ENCODE measurements at regions not wholly inside any gene's neighbourhood (a gene's known extent, or its start where the extent isn't known, plus 50 kb on each side); places are given as distances from the start of the nearest gene placed in this dataset.

DNA sequence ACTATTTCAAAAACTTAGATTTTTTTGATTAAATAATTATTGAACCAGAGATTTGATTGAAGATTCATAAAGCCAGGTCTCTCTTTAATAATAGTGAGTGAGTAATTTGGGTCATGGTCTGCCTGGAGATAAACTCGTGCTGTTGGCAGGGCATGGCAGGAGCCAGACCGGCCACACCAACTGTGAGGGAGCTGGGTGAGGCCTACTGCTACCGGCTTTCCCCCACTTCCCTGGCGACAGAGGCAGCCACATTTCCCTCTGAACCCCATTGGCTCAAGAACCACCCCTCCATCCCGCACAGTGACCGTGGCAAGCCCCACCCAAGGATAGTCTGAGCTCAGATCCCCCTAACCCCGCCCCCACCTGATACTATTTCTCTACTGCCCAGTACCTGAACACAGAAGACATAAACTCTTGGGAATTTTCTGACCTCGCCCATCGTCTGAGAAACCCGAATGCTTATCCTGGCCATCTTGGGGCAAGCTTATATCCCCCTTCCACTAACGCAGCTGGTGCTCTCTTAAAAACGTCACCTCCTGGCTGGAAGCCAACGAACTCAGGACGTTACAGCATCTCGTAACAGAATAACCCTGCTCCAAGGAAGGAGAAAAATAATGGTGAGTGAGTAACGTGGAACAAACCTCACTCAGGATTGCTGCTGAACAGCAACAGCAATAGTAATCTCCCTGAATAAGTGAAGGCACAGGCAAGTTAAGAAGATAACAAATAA is 627.6 kb upstream of the PCDH9 start:
- no peak for DNase-seq

DNA sequence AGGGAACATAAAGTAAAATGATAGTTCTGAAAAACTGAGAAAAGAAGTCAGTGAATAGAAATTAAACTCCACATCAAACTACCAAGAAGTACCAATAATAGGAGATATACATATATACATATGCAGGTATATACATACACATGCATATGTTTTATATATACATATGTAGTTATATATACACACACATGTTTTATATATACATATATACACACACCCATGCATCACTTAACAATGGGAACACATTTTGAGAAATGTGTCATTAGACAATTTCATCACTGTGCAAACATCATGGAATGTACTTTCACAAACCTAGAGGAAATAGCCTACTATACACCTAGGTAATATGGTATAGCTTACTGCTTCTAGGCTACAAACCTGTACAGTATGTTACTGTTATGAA is 626.8 kb upstream of the PCDH9 start:
- no peak for DNase-seq

DNA sequence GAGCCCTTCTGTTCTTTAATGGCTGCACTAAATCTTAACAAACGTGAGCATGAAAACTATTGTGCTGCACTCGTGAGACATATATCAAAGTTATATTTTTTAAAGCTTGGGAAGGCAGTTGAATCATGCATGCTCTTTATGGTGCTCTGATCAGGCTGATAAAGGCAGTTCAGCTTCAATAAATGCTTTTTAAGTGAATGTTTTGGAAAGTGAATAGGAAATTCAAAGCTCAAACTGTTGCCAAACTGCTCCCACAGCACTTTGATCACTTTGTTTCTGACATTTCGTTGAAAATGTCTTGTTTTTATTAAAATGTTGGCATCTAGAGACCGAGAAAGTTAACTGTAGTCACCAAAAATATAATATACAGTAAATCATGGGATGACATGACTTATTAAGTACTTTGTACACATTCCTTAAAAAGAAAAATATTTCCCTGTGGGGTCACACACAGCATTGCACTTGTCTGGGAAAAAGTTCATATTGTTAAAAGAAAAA is 625.7 kb upstream of the PCDH9 start:
- DNase-seq, result no peak

DNA sequence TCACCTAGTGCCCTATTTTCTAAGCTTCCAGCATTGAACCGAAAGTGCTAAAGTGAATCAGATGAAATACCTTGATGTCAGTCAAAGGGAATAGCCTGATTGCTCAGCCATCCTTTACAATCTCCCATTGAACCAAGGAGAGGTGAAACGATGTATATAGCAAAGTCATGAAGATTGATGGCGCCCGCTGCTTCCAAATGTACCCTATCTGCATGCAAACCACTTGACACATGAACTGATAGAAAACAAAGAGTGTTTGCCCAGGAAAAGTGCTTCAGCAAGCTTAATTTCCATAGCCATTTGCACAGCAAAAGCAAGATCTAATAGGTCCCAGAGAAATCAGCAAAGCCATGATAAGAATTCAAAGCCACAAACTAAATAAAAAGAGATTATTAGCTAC is 624.9 kb upstream of the PCDH9 start:
- no peak for DNase-seq

DNA sequence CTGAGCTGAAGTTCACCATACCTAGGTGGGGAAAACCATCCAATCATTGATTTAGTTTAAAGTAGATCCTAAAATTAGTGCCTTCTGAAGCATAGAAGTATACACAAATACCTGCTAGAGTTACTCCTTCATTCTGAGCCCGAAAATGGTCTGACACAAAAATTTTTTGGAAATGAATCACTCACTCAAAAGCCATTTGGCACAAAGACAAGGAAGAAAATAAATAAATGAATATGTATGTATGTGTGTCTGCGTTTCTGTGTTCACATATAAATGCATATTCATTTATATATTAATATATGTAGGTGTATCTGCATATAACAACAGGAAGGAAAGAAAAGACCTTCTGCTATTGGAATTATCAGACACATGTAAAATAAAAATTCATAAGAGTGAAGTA is 614.4 kb upstream of the PCDH9 start:
- no peak for DNase-seq

DNA sequence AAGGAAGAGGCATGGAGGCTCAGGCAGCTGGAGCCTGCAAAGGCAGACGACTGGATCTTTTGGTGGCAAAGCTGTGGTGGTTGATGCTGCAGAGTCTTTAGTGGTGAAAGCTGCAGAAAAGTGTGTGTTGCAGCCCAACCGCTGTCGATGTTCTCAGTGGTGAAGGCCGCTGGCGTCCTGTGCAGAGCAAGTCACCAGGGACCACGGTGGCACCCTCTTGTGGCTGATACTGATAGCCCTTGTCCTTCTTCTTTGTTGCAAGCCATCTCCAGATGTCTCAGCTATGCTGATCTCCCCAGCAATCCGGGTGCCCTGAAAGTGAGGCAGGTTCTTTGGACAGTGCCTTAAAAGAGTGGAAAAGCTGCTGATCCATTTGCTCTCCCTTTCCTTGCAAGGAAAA is 610.9 kb upstream of the PCDH9 start:
- DNase-seq, result no peak

DNA sequence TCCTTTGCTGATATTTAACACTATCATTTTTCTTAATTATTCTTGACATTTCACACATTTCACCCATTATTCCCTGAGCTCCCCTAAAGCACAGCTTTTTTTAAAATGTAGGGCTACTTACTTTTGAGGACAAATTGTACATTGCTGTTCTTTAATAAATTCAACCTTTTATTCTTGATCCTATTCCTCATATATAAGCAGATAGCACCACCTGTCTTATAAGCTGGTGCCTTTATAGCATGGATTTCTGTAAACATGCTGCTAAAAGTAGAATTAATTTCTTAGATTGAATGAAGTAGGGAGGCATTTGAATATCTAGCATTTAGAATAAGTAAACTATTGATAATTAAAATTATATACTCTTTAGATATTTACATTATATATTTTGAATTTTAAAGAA is 603.4 kb upstream of the PCDH9 start:
- DNase-seq, result no peak

DNA sequence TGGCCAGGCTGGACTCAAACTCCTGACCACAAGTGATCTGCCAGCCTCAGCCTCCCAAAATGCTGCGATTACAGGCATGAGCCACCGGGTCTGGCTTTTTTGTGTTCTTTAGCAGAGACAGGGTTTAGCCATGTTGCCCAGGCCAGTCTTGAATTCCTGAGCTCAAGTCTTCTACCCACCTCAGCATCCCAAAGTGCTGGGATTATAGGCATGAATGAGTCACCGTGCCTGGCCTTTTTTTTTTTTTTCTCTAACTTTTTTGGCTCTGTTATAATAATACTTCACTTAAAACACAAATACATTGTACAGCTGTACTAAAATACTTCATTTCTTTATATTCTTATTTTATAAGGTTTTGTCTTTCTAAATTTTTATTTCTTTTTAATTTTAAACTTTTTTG is 599.5 kb upstream of the PCDH9 start:
- DNase-seq, result no peak

DNA sequence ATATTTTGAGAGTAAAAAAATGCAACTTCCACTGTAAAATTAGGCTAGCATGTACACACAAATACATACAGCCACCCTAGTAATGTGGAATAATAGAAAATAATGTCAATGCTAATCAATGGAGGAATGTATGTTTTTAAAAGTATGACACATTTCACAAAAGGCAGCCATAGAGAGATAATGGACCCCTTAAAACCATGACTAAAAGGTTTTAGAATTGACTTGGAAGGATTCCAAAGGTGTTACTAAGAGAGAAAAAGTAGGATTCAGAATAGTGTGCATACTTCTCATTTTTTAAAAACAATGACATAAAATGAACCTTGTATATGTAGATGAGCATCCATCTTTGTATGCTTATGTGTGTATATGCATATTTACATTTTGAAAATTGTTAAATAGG is 597.9 kb upstream of the PCDH9 start:
- DNase-seq, result no peak

DNA sequence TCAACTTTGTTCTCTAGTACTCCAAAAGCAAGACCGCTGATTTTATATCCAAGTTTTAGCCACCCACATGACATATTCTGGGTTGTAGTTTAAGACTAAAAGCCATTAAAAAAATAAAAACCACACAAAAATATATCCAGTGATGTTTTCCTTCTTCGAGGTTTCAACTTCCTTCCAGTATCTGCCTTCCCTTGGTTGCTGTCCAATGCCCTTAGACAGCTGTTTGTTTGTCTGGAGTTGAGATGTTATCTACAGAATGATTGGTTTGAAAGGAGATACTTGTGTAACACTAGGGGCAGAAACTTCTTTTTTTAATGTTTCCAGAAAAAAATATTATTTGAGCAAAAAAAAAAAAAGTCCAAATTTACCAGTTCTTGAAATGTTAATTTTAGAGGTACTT is 591.5 kb upstream of the PCDH9 start:
- no peak for DNase-seq

DNA sequence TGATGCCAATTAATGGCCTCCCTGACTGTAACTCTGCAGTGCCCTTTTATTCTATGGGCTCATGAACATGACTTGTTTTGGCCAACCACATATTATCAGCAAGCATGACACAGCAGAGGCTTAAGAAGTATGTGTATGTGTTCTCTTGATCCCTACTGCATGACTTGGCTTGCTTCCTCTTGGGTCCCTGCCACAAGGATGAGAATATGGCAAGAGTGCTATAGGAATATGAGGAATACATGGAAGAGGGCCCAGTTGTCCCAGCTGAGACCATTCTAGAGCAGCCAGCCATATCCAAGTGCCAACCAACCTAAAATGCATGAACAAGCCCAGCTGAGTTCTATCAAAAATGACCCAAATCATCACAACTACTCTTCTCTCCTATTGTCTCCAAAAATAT is 576.7 kb upstream of the PCDH9 start:
- no peak for DNase-seq

DNA sequence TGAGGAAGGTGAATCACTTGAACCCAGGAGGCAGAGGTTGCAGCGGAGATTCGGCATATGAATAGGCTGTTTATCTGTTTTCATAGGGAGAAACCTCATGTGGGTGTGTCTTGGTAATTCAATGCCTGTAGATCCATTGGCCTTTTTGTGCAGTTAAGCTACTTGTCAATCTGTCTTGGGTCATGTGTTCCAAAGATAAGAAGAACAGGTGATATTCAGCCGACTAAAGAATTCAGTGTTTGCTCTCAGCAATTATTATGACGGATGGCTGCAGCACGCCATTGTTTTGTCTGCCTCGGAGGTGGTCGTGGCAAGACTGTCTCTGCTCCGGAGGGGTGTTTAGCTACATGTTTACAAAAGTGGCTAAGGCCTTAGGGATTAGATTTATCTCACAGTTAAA is 573.0 kb upstream of the PCDH9 start:
- no peak for DNase-seq

DNA sequence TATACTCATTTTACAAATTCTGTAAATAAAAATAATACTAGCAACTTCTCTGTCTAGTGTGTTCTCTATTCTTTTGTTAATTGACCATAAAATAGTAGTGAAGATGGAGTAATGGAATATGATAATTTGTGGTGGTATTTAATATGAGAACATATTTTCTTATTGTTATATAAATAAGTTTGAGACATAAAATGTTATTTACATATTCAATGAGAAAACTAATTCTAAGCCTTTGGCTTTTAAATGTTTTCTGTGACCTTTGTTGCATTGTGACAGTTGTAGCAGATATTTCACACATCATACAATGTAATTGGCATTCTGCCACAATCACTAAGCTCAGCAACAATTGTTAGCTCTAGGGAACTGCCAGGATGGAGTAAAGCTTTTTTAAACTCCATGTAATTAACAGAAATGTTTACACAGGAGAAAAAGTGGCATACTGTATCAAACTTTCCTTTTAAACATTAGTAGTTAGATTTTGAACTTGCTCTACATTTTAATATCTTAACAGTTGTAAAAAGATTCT is 562.1 kb upstream of the PCDH9 start:
- DNase-seq, result no peak

DNA sequence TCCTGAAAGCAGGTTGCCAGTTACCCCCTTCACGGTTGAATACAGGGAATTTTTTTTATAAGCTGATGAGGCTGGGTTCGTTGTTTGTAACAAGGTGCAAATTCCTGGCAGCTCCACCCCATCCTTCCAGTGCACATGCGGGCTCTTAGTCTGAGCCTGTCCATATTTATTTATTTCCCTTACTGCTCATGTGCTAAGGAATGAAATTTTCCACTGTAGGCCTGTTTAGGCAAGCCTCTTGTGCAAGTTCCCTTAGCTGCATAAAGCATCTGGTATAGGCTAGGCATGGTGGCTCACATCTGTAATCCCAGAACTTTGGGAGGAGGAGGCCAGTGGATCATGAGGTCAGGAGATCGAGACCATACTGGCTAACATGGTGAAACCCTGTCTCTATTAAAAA is 560.9 kb upstream of the PCDH9 start:
- no peak for DNase-seq

DNA sequence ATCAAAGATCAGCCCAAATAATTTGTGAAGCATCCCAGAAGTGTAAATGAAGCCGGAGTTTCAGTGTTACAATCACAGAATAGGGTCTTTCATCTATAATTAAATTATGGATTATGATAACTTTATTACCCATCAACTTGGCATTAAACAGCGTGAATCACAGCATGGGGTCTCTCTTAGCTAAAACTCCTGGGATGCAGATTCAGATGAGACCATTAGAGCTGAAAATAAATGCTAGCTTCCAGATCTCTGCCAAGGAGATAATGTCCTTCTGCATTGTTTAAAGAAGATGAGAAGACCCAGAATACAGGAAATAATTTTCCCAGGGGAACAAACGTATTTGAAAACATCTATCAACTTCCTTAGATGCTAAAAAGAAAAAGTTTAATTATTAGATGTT is 546.0 kb upstream of the PCDH9 start:
- no peak for DNase-seq

DNA sequence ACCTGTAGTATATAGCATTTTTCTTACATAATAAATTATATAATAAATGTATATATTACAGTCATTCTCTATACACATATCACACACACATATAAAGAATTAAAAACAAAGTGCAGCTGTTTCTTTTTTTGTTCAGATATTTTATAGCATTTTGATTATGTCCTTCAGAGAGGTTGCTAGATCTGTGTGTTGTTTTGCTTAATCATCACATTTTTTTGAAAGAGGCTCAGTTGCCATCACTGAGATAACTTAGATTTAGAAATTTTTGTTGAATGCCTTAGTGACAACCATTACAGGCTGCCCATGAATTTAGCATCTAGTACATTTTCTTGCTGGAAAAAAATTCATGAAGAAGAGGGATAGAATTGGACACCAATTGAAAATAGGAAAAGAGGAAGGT is 545.2 kb upstream of the PCDH9 start:
- no peak for DNase-seq

DNA sequence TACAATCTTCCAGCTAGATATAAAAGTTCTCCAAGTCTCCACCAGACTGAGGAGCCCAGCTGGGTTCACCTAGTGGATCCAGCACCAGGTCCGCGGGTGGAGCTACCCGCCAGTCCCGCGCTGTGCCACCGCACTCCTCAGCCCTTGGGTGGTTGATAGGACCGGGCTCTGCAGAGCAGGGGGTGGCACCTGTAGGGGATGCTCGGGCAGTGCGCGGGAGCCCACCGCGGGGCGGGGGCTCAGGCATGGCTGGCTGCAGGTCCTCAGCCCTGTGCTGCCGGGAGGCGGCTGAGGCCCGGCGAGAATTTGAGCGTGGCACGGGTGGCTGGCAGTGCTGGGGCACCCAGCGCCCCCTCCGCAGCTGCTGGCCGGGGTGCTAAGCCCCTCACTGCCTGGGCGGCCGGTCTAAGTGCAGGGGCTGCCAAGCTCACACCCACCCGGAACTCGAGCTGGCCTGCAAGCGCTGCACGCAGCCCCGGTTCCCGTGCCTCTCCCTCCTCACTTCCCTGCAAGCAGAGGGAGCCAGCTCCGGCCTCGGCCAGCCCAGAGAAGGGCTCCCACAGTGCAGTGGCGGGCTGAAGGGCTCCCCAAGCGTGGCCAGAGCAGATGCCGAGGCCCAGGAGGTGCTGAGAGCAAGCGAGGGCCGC is 542.8 kb upstream of the PCDH9 start:
- DNase-seq, result no peak

DNA sequence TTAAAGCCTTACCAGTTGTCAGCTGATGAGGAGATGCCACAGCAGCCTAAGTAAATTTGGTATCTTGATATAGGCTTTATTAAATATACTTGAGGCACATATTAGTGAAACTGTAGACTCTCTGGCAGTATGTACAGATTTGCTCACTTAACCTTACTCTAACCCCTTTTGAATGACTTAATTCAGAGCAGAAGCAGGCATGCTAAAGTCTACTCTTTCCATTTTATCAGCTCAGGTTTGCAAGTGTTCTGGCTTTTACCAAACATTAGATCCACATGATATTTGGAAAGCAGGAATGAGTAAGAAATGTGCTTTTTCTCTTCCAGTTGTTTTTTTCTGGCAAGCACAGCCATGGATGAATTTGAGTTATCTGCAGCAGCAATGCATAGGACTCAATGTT is 541.0 kb upstream of the PCDH9 start:
- no peak for DNase-seq

DNA sequence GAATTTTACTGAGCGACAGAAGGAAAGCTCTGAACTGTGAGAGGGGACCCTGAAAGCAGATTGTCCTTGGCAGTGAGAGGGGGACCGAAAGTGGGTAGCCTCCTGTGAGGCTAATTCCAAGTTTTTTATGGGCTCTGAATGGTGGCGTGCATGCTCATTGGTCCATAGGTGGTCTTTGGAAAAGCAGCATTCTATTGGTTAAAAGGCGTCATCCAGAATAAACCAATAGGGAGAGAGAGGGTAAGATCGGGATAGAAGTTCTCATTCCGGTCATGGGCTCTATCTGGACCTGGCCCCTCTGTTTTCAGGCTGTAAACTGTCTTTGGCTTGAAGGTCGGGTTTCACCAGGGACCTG is 539.8 kb upstream of the PCDH9 start:
- DNase-seq, result no peak

DNA sequence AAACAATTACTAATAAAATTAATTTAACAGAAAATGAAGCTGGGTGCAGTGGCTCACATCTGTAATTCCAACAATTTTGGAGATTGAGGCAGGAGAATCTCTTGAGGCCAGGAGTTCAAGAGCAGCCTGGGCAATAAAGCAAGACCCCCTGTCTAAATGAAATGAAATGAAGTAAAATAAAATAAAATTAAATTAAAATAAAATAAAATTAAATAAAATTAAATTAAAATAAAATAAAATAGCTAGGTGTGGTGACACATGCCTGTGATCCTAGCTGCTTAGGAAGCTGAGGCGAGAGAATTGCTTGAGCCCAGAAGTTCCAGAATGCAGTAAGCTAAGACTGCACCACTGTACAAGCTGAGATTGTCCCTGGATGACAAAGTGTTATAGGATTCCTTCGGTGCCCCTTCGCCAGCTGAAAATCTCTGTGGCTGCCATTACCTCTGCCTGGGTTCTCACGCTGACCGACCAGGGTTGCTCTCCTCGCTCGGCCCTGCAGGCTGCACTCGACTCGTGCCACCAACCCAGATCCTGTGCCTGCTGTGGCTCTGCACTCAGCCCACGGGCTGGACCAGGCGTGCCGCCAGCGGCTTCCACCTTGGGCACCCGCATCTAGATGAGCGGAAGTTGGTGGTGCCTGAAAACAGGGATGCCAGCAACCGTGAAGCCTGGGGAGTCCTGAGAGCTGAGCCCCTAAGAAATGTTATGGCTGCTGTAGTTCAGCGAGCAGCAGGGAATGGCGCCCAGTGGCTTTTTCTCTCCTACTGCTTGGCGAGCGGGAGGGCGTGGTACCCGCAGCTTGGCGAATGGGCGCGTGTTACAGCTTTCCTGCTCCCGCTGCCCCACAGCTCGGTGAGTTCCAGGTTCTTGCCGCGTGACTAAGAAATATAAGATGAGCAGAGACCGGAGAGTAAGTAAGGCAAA is 539.2 kb upstream of the PCDH9 start:
- DNase-seq, result no peak

DNA sequence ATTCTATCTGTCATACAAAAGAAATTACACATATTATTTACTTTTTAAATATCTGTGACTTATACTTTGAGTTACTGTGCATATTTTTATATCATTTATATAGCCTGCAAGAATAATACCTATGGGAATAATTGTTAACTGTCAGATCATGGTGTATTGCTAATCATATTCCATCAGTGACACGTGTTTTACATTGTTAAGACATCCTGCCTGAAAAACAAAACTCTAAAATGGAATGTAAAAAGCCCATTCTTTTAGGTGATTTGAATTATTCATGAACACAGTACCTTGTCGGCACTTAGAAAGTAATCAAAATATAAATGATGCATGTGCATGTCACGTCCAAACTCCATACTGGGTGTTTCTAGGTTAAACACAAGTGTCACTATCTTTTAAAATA is 533.8 kb upstream of the PCDH9 start:
- no peak for DNase-seq

DNA sequence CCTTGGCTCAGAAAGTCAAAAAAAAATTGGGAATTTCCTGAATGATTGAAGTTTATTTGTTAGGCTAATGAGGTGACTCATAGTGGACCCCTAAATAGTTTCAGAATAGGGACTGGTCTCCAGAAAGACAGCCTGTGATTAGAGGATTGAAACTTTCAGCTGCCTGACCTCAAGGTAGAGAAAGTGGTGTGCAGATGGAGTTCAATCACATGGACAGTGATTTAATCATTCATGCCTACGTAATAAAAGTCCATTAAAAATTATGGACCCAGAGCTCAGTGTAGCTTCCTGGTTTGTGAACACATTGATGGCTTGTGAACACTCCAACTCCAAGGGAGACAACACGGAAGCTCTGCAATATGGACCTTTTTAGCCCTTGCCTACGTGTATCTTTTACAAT is 533.2 kb upstream of the PCDH9 start:
- DNase-seq, result no peak

DNA sequence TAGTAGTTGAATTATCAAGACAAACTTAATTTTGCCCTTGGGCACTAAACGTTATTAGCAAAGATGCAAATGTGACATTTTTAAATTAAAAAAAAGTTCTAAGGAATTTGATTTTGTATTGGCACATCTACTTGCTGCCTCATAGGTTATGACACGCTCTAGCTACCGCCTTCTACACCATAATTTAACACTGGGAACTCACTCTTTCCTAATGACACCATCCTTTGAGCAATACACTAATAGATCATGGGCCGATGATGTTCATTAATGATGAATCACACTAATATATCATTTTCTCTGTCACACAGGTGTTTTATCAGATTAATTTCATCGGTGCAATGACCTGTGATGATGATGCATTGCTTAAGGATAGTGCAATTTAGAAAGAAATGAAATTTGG is 528.8 kb upstream of the PCDH9 start:
- no peak for DNase-seq

DNA sequence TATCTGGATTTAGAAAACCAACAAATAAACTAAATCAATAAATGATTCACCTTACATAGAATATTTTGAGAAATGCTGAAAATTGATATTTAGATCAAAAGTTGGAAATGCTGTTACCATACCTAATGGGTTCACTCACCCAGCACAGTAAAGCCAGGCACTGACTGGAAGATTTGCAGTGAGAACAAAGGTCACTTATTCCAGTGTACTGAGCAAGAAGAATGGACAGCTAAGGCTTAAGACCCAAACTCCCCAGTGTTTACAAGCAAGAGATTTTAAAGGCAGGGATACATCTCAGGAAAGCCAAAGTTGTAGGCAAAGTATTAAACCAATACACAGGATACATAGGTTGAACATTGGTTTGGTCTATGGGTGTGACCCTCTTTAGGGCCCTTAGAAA is 523.9 kb upstream of the PCDH9 start:
- DNase-seq, result no peak
